IPS DF 6.9 (cell line): ENCODE measurements at regions not wholly inside any gene's neighbourhood (a gene's known extent, or its start where the extent isn't known, plus 50 kb on each side); places are given as distances from the start of the nearest gene placed in this dataset.

Experiments used
- DNase-seq: peaks from one replicate; pipeline ENCODE4 v3.0.0-alpha.2; 2013; ENCODE audit warnings: low read depth, low spot score
- H3K27ac ChIP-seq: one replicate; pipeline ENCODE4 v1.5.1; 2013; ENCODE audit warnings: low read length, control low read depth
- H3K27me3 ChIP-seq: 2 replicates; pipeline ENCODE4 v1.6.1; 2013; ENCODE audit warnings: mild to moderate bottlenecking, low read length; ENCODE audit not compliant: control insufficient read depth, insufficient read depth
- H3K36me3 ChIP-seq: 2 replicates; pipeline ENCODE4 v1.6.1; 2013; ENCODE audit warnings: low read length; ENCODE audit not compliant: control insufficient read depth, insufficient read depth
- H3K4me1 ChIP-seq: 2 replicates; pipeline ENCODE4 v1.6.1; 2013; ENCODE audit warnings: low read length; ENCODE audit not compliant: control insufficient read depth, insufficient read depth
- H3K4me3 ChIP-seq: 2 replicates; pipeline ENCODE4 v1.5.1; 2013; ENCODE audit warnings: mild to moderate bottlenecking, low read length
- H3K9me3 ChIP-seq: 2 replicates; pipeline ENCODE4 v1.6.1; 2013; ENCODE audit warnings: low read length, inconsistent platforms; ENCODE audit not compliant: control insufficient read depth, insufficient read depth
- WGBS: extraction: QIAGEN DNeasy Blood & Tissue Kit; methylation state at CpG from one replicate; pipeline ENCODE4 v1.1.7; 2013; ENCODE audit warnings: mixed read lengths, missing lambda C conversion rate; ENCODE audit not compliant: insufficient read length, insufficient coverage; 5-methylcytosine and 5-hydroxymethylcytosine counted together

DNA sequence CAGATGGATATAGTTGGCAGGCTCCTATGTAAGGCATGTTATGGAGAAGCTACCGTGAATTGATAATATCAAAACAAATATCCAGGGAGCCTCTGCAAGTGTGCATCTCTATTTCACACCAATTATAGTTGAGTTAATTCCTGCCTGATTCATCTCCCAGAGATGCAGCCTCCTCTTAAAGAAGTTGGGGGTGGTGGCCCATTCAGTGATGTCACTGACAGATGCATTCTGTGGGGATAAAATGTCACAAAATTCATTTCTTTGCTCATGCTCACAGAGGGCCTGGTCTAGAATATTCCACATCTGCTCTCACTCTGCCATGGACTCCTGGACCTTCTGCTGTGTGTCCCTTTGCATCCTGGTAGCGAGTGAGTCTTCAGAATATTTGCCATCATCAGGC lies 189.1 kb upstream of the PRSS1 start:
- WGBS = no CpG with 5 or more reads among the region's 2 CpGs
- Histone ChIP-seq H3K9me3 (no peaks in the 10 kb centered on the region), H3K36me3 (no peaks in the 10 kb centered on the region), H3K27me3 (no peaks in the 10 kb centered on the region), H3K4me1 (peaks cover 2% of the 10 kb centered on the region; the same call in 1 of the 2 replicates), H3K4me3 (no peak overlapping the region), H3K27ac (no peak overlapping the region)
- no peak for DNase-seq

DNA sequence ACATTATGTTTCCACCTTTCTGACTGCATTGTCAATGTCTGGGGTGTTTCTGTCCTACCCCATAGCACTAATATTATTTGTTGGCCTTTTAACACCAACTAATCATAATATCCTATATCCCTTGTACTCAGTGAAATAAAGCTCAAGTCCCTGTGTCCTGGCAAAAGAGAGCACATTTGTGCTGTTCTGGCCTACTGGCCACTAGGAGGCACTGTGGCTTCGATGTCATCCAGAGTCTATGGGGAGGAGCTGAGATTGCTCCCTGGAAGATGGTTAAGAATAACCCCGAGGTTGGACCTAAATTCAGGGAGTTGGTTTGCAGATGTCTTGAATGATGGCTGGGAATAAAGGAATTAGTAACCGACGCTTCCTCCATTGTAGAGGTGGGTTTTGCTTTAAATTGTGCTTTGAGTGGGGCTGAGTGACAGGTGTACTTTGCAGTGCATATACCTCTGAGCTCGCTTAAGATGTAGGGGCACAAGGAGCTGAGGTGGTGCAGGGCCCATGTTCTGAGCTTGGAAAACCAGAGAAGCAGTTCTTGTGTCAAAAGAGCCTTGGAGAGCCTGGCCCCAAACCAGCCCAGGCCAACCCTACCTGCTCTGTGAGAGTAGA lies 191.2 kb upstream of the PRSS1 start:
- no peak overlapping the region for H3K4me3 ChIP-seq
- H3K27me3 ChIP-seq = no peaks in the 10 kb centered on the region
- H3K27ac ChIP-seq = no peak overlapping the region
- peaks cover 2% of the 10 kb centered on the region; the same call in 1 of the 2 replicates for H3K4me1 ChIP-seq
- no peaks in the 10 kb centered on the region for H3K9me3 ChIP-seq
- WGBS = no CpG with 5 or more reads among the region's 5 CpGs
- peak; percentile 73 for DNase-seq
- H3K36me3 ChIP-seq = no peaks in the 10 kb centered on the region

DNA sequence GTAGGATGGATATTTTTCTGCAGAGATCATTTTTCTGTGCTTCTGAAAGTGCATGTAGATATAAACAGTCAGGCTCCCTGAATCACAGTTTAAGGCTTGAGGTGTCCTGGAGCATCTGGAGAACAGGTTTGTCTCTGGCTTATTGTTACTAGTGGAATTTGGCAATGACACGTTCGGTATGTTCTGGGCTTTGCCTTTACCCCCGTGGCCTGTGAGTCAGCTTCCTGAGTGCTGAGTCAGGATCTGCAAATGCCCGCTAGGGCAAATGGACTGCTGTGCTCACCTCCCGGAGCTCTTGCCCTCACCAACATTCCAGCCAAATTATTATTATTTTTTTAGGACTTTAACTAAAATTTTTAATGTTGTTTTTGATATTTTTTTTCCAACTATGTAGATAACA lies 192.5 kb upstream of the PRSS1 start:
- Histone ChIP-seq H3K4me3 (no peak overlapping the region), H3K27ac (no peak overlapping the region), H3K4me1 (peaks cover 2% of the 10 kb centered on the region; the same call in 1 of the 2 replicates), H3K9me3 (no peaks in the 10 kb centered on the region), H3K27me3 (no peaks in the 10 kb centered on the region), H3K36me3 (no peaks in the 10 kb centered on the region)
- no peak for DNase-seq
- no CpG with 5 or more reads among the region's 5 CpGs for WGBS

DNA sequence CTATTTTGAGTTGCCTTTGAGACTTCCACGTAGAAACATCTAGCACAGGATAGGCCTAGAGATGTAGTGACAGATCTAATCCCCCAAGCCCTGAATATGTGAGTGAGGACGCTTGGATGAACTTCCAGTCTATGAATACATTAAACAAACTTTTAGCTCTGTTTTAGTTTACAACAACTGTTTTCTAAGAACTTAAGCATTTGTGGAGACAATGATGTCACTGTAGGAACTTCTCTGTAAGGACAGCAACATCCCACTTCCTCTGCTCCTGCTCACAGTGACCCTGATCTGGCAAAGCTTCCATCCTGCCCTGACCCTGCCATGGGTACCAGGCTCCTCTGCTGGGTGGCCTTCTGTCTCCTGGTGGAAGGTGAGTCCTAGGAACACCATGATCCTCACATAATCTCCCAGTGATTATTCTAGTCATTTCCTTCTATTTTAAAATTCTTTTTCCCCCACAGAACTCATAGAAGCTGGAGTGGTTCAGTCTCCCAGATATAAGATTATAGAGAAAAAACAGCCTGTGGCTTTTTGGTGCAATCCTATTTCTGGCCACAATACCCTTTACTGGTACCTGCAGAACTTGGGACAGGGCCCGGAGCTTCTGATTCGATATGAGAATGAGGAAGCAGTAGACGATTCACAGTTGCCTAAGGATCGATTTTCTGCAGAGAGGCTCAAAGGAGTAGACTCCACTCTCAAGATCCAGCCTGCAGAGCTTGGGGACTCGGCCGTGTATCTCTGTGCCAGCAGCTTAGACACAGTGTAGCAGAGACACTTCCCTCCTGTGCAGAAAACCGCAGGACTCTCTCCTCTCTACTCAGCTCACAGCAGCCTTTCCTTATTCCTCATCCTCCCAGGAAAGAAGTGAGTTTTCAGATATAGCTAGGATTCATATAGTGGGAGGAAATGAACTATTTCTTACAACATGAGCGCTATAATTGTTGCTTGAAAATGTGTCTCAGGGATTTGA lies 194.4 kb upstream of the PRSS1 start:
- Histone ChIP-seq H3K4me1 (peaks cover 2% of the 10 kb centered on the region; the same call in 1 of the 2 replicates), H3K9me3 (no peaks in the 10 kb centered on the region), H3K27me3 (no peaks in the 10 kb centered on the region), H3K27ac (no peak overlapping the region), H3K36me3 (no peaks in the 10 kb centered on the region), H3K4me3 (no peak overlapping the region)
- no CpG with 5 or more reads among the region's 10 CpGs for WGBS
- DNase-seq = no peak

DNA sequence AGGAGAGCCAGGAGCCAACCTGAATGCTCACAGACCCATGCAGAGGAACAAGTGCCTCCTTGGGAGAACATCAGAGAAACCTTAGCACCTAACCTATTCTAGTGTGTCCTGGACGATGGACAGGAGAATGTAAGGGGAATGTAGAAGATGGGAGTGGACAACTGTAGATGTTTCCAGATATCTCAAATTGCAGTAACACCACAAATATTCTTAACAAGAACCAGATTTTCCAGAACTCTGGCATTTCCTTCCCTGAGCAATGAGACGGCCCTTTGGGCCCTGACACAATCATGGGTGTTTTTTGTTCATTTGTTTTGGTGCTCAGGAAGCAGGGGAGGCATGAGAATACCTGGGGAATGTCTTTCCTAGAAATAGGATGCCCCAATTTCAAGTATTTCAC lies 196.1 kb upstream of the PRSS1 start:
- peaks cover 2% of the 10 kb centered on the region; the same call in 1 of the 2 replicates for H3K4me1 ChIP-seq
- WGBS = no CpG with 5 or more reads among the region's 2 CpGs
- H3K27ac ChIP-seq = no peak overlapping the region
- no peaks in the 10 kb centered on the region for H3K27me3 ChIP-seq
- no peaks in the 10 kb centered on the region for H3K36me3 ChIP-seq
- DNase-seq = no peak
- H3K4me3 ChIP-seq = no peak overlapping the region
- no peaks in the 10 kb centered on the region for H3K9me3 ChIP-seq

DNA sequence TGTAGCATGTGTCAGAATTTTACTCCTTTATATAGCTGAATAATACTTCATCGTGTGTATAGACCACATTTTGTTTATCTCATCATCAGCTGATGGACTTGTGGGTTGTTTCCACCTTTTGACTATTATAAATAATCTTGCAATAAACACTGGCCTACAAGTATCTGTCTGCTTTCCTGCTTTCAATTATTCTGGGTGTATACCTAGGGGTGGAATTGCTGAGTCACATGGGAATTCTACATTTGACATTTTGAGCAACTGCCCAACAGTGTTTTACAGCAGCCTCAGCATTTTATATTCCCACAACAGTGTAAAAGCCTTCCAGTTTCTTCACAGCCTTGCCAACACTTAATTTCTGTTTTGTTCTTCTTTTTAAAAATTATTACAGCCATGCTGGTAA lies 200.3 kb upstream of the PRSS1 start:
- Histone ChIP-seq H3K4me3 (no peak overlapping the region), H3K27me3 (no peaks in the 10 kb centered on the region), H3K36me3 (no peaks in the 10 kb centered on the region), H3K4me1 (no peaks in the 10 kb centered on the region), H3K9me3 (no peaks in the 10 kb centered on the region), H3K27ac (no peak overlapping the region)
- DNase-seq = no peak
- no CpG with 5 or more reads among the region's 1 CpG for WGBS

DNA sequence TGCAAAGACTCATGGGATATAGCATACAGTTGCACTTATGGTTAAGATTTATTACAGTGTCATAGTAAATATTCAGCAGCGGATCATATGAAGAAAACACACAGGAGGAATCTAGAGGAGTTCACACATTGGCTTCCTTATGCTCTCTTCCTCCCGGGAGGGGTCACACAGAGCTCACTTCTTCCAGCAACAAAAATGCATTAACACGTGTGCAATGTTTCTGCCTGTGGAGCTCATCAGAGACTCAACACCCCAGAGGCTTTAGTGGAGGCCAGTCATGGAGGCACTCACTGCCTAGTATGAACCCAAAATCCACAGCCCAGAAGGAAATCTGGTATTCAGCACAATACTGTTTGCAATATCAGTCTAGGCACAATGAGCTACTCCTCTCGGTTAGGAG lies 202.8 kb upstream of the PRSS1 start:
- Histone ChIP-seq H3K27ac (no peak overlapping the region), H3K36me3 (no peaks in the 10 kb centered on the region), H3K27me3 (no peaks in the 10 kb centered on the region), H3K4me1 (no peaks in the 10 kb centered on the region), H3K4me3 (no peak overlapping the region), H3K9me3 (no peaks in the 10 kb centered on the region)
- no peak for DNase-seq
- no CpG with 5 or more reads among the region's 4 CpGs for WGBS

DNA sequence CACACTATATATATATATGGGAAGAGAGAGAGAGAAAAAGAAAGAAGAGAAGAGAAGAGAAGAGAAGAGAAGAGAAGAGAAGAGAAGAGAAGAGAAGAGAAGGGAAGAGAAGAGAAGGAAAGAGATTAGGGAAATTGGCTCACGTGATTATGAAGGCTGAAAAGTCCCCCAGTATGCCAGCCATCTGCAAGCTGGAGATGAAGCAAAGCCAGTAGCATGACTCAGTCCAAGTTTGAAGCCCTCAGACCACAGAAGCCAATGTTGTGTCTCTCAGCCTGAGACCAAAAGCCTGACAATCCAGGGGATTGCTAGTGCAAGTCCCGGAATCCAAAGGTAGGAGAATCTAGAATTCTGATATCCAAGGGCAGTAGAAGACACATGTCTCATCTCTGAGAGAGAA lies 206.3 kb upstream of the PRSS1 start:
- H3K36me3 ChIP-seq = no peaks in the 10 kb centered on the region
- no peak overlapping the region for H3K27ac ChIP-seq
- no peaks in the 10 kb centered on the region for H3K27me3 ChIP-seq
- WGBS = no CpG with 5 or more reads among the region's 2 CpGs
- no peaks in the 10 kb centered on the region for H3K9me3 ChIP-seq
- H3K4me1 ChIP-seq = no peaks in the 10 kb centered on the region
- DNase-seq = no peak
- no peak overlapping the region for H3K4me3 ChIP-seq

DNA sequence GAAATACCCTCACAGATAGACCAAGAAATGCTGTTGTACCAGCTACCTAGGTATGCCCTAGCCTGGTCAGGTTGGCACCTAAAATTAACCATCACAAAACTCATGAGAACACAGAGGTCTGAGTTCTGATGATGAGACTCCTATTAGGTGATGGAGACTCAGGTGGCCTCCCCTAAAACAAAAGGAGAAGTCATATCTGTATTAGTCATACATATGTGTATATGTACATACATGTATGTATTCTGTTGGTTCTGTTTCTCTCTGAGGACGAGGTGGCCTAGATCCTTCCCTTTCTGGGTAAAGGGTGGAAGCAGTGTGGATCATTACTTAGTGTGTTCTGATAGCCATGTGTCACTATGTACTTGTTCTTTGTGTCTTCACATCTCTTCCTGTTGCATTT lies 207.2 kb upstream of the PRSS1 start:
- Histone ChIP-seq H3K27me3 (no peaks in the 10 kb centered on the region), H3K4me3 (no peak overlapping the region), H3K36me3 (no peaks in the 10 kb centered on the region), H3K9me3 (no peaks in the 10 kb centered on the region), H3K4me1 (no peaks in the 10 kb centered on the region), H3K27ac (no peak overlapping the region)
- no peak for DNase-seq
- WGBS = no CpG with 5 or more reads among the region's 1 CpG

DNA sequence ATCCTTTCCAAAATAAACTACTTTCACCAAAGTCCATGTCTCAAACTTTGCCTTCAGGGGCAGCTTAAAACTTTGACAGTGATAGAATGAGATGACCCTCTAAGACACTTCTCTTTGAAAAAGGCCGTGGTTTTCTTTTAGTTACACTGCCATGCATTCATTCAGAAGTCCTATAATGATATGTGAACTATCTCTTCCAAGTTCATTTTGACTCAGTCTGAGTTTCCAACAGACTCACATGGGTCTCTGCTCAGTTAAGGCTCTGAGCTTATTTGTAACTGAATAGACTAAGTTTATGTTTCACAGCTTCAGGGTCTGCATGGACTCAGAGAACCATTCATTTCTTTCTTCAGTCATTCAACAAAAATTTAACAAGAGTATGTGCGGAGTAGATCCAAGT lies 208.9 kb upstream of the PRSS1 start:
- no CpG with 5 or more reads among the region's 2 CpGs for WGBS

More for the DNA sequence above, 208.9 kb upstream of the PRSS1 start:
- Histone ChIP-seq H3K4me1 (no peaks in the 10 kb centered on the region), H3K9me3 (no peaks in the 10 kb centered on the region), H3K27ac (no peak overlapping the region), H3K27me3 (no peaks in the 10 kb centered on the region), H3K4me3 (no peak overlapping the region), H3K36me3 (no peaks in the 10 kb centered on the region)
- DNase-seq = no peak
